SKM-1 (cell line): ENCODE measurements at regions not wholly inside any gene's neighbourhood (a gene's known extent, or its start where the extent isn't known, plus 50 kb on each side); places are given as distances from the start of the nearest gene placed in this dataset.
A peak's percentile ranks its signal among the peaks of the same experiment; 100 is the strongest.
"Not testable (repeated sequence)": the region's sequence is repeated elsewhere in the genome, so short reads cannot be mapped to it uniquely, and the experiment has no call there.

ENCODE experiments used
- DNase-seq: peaks from one replicate; lab custom pipeline; 2025; ENCODE audit not compliant: unreplicated experiment; lab: John Stamatoyannopoulos, UW

DNA sequence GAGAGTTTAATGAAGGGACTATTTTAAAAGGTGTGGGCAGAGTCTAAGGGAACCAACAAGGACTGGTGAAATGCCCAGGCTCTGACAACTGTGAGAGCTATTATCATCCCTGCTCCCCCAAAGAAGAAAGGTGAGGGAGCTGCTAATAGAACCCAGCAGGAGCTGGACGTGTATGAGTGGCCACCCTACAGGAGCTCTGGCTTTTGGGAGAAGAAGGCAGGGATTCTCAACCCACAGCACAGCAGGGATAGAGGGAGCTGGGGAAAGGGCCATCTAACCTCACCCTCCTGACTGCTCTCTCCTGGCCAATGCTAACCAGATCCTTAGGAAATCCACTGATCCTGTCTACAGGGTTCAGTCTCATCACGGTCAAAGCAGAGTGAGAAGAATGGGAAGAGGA is 57.1 kb downstream of the GRIN2B start:
- no peak for DNase-seq

DNA sequence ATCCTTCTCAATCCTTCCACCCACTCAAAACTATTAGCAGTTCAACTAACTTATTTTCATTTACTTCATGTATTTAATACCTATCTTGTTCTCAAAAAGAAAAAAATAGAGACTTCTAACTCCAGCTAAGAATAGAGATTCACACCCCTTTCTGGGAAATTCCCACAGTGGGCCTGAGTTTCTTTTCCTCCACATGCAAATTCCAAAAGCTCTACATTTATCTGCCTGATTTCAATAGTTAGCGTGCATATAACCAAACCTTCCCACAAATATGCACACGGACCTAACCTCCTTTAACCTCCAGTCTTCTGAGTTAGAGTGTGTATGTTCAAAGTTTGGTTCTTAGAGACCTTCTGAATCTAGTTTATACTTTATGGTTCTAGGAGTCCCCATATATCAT is 62.5 kb downstream of the GRIN2B start:
- no peak for DNase-seq

DNA sequence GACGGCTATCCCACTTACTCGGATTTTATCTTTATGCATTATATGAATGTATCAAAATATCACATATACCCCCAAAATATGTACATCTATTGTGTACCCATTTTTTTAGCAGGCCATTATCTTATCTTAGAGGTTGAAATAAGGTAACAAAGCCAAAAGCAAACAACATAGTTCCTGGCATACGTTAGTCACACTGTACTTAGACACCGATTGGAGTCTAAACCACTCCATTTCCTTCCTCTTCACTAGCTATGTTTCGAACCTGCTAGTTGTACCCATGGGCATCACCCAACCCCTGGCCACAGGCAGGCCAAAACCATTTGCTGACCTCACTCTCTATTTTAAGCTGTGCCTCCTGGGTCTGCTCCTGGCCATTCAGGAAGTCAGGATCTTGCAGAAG is 66.3 kb downstream of the GRIN2B start:
- no peak for DNase-seq

DNA sequence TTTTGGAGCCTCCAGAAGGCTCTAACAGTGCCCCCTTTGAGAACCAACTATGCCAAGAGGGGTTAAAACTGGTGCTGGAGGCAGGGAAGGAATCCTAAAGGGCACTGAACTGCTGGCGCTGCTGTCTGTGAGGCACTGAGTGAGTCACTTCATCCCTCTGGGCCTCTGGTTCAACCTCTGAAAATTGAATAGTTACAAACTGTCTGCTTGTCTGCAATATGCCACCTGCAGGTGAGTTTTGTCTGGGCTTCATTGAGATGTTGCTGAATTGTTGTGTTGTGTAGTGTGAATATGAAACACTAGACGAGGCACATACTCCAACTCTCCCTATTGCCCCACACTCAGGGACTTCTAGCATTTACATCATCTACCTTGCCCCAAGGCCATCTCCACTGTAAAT is 68.0 kb downstream of the GRIN2B start:
- DNase-seq, result no peak

DNA sequence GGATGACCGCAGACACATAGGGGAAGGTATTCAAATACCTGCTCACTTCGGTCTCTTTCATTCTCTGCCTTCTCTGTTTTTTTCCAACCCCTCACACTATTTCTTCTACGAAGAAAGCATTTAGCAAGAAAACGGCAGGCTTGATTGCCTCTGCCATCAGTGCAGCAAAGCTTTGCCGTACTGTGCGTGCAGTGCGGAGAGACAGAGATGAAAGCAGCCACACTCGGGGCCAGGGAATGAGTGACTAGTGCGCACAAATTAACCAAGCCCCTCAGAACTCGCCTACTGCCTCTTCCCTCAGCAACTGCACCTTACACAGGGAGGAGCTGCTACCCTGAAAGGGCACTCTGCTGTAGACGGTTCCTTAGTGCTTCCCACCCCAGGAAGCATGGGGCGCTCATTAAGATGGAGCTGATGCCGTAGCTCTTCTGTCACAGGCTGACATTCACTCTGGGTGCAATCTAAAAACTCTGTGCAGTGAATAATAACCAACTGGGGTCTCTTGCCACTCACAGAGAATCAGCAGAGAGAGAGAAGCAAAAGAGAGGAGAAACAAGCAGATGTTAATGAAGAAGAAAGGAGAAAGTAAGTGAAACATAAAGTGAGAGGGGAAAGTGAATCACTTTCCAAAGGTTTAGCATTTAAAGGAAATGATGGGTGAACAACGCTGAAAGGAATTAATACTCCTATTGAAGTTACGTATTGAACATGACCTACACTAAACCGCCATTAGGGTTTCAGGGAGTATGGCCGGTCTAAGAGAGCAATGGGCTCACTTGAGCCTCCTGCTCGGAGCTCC is 69.4 kb downstream of the GRIN2B start:
- DNase-seq, result no peak

DNA sequence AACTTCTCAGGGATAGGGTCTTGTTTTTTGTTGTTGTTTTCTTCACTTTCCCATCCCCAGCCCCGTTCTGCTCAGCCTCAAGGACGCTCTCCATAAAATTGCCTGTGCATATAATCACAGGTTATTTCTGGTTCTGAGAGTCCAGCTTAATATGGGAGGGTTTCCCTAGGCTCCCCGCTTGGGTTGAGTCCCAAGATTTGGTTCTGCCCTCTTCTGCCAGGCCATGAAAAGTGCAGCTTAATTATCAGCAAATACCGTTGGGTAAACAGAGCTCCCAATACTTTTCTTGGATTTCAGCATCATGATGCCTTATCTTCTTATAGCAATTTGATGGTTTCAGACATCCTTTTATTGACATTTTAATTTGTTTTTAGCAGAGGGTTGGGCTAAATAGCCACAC is 75.6 kb downstream of the GRIN2B start:
- no peak for DNase-seq

DNA sequence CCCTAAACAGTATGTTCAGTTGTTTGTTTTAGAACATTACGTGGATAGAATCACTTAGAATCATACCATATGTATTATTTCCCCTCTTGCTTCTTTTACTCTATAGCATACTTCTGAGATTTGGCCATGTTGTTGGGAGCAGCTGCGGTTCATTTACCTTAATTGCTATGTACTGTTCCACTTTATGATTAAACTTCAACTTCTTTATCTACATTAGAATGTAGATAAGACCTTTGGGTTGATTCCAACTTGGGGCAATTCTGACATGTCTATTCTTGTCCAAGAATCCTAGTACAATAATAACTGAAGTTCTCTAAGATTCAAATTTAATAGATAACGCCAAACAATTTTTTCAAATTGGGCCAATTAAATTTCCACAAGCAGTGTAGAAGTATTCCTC is 80.7 kb downstream of the GRIN2B start:
- DNase-seq, result no peak

DNA sequence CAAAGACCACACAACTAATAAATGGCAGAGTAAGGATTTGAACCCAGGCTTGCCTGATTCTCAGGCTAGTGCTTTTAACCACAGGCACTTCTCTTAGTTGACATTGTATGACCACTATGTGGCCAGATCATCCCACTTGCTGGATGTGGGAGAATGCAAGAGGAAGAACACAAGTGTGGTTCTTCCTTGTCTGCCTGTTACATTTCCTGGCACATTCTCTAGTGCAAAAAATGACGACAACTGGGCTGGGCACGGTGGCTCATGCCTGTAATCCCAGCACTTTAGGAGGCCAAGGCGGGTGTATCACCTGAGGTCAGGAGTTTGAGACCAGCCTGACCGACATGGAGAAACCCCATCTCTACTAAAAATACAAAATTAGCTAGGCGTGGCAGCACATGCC is 83.0 kb downstream of the GRIN2B start:
- not testable (repeated sequence) for DNase-seq

DNA sequence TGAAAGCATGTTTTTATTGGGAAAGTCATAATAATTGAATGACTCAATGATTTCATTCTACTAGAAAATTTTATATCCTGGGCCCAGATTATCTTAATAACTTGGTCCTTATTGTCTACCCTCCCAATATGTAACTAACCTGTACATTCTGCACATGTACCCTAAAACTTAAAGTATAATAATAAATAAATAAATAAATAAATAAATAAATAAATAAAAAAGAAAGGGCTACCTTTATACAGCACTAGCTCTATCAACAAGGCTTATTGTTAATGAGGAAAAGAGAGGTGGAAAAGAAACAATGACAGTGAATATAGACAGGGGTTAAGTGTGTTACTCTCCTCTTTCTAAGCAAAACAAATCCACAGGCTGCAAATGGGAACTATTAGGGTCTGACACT is 83.6 kb downstream of the GRIN2B start:
- no peak for DNase-seq

DNA sequence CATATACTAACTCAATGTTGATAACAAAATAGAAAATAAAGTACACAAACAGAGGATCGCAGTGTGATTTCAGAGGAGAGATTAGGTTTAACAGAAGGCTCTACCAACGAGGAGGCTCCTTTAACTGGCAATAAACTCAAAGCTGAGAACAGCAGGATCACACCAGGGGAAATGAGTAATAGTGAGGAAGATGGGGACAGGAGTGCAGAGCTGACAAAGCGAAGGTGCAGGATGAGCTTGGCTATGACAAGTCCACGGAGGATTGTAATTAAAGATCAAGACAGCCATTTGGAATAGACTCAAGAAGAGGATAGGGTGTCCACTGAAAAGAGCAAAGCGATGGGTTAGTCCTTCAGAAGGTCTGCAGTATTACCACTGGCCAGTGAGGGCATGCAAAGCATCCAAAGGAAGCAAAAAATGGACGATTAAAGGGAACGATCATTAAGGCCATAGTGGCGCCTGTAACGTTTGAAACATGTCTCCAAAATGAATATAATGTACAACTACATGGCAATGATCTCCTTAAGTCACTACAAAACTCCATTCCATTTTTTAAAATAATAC is 85.3 kb downstream of the GRIN2B start:
- no peak for DNase-seq

DNA sequence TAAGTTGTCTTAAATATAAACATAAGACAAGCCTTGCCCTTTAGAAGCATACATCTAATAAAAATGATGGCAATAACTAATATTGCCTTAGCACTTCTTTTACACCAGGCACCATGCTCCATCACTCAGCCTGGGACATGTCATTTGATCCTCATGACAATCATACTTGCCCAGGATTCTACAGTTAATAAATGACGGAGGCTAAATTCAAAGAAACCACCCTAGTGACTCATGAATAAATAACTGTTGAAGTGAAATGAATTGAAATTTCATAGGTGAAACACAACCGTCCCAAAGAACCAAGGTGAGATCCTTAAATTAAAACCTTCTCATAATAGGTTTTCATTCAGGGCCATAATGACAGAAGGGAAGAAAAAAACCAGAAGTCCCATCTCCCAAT is 89.5 kb downstream of the GRIN2B start:
- no peak for DNase-seq

DNA sequence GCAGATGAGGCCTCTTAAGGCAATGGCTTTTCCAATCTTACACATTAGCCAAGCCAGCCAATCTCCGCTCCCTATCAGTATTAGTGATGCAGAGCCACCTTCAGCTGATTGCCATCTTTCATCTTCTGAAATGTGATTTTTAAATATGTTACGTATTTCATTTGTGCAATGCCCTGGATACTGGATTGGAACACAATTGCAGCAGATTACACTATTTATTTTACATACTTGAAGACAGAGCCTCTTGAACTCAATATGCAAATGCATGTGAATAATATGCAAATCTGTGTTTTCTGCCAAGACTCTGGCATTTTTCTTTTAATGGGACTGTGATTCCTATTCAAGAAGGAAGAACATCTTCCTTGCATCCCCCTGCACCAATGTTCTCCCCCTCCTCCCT is 90.5 kb downstream of the GRIN2B start:
- DNase-seq, result no peak

DNA sequence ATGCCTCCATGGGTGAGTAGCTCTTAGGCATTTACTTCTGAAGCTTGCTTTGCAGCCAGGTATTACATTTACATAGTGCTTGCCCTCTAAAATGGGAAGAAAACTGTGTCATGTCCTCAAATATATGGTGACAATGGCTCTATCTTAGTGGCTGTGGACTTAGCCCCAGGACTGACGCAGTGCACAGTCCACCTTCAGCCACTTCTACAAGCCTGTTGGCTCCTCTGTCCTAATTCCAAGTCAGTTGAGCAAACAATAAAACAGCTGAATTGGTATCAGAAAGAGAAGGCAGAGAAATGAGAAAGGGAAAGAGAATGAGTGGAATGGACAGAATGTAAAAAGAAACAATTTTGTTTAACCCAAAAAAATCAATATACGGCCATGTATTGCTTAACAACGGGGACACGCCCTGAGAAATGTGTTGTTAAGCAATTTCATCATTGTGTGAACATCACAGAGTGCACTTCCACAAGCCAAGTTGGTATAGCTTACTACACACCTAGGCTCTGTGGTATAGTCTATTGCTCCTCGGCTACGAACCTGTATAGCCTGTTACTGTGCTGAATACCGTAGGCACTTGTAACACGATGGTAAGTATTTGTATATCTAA is 93.5 kb downstream of the GRIN2B start:
- DNase-seq, result no peak

DNA sequence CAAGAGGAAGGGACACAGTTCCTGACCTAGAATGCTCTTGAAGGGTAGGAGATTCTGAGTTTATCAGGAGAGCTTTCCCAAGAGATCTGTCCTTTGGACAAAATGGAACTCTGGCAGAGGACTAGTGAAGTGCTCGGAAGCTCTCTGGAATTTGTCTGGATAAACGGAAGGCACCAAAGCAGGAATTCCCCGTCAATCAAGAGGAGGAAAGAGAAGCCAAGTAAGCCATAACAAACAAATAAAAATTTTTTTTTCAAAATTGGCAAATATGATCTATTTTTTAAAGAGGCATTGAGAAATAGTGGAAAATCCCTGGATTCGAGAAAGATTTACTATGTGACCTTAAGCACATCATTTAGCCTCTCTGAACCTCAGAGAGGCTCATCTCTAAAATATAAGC is 99.2 kb downstream of the GRIN2B start:
- no peak for DNase-seq

DNA sequence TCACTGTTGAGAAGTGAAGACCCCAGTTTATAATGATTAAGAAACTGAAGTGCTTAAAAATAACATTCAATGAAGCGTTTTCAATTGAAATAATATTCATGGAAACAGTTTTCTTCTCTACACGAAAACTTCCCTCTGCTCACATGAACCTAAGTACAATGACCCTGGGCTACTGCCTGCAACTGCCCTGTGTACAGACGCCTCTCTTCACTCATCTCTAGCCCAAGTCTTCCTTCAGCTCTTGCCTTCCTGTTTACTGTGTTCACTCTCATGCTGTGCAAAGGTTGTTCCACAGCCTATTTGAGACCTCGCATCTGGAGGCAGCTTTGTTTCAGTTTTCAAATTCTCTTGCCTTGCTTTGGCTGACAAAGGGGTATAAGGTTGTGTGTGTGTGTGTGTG is 100.8 kb downstream of the GRIN2B start:
- DNase-seq, result no peak

DNA sequence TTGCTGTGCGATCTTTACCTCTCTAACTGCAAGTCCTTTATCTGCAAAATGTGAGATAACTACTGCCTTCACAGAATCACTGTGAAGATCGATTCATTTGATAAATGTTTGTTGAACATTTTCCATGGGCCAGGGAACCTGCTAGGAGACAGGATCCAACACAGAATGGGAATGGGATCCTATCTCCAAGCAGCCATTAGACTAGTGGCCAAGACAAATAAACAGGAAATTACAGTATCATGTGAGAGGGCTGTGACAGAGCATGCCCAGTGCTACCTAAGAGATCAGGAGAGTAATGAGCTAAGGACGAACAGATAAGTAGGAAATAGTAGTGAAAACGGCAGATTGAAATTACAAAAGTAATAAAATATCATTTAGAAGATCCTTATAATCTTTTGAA is 105.7 kb downstream of the GRIN2B start:
- no peak for DNase-seq

DNA sequence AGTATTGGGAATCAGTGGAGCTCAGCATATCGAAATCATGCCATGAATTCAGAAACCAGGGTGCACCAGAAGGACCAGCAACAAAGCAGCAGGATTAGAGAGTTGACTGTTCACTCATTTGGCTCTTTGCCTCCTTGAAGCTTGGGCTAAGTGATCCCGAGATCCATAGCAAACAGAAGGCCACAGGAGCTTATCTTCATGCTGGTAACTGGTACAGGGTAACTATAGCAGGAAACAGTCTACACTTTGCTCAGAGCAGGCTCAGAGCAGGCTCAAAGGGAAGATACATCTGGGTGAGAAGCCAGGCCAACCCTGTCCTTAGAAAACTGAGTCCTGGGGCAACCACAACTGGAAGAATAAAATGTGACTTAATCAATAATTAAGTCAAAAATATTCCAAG is 111.1 kb downstream of the GRIN2B start:
- no peak for DNase-seq

DNA sequence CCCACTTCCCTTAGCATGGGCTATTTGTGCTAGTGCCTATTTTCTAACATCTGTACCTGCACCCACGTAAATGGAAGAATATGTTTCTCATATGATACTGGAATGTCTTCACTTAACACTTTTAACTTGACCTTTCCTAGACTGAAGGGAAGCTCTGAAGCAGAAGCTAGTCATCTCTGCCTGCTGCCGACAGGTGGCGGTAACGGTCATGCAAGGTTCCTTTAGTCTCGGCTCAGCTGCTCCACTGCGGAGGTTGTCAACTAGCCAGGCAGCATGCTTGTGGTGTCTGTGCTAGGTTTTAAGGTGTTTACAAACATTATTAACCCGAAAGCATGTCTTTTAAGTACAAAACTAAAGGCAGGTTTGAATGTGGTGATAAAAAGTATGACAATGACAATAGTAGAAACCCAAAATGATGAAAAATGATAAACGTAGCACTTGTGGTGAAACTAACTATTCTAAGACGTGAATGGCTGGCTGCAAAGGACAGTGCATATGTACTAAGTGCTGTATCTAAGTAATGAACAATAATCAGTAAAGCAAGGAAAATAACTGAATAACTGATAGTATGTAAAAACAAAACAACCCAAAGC is 117.2 kb downstream of the GRIN2B start:
- peak; percentile 0 for DNase-seq

DNA sequence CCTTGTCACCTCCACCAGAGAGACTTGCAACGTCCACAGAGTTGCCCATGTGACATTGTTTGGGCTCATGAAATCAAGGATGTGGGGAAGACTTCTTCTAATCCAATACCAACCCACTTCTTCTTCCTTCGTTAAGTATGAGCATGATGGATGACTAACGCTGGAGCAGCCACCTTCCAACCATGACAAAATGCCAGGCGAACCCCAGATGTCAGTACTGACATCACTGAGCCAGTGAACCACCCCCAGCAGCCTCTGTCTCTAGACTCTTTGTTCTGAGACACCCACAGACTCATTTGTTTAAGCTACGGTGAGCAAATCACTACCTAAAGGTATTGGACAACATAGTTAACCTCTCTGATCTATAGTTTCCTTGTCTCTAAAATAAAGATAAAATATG is 123.7 kb downstream of the GRIN2B start:
- DNase-seq, result no peak

DNA sequence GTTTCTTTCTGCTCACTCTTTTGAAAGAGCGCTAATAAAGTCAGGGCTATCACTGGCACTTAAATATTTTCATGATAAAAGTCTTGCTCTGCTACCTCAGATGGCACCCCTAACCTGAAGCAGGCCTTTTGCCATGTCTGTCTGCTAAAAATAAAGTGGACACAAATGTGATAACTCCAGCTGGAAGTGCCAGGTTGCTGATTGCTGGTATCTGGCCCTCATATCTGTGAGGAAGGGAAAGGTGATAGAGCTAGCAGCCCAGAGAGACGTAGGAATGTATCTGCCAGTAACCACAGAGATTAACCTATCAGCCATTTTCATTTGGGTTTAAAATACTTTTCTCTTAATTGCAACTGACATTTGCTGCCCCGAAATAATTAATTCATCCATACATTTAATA is 127.9 kb downstream of the GRIN2B start:
- no peak for DNase-seq

DNA sequence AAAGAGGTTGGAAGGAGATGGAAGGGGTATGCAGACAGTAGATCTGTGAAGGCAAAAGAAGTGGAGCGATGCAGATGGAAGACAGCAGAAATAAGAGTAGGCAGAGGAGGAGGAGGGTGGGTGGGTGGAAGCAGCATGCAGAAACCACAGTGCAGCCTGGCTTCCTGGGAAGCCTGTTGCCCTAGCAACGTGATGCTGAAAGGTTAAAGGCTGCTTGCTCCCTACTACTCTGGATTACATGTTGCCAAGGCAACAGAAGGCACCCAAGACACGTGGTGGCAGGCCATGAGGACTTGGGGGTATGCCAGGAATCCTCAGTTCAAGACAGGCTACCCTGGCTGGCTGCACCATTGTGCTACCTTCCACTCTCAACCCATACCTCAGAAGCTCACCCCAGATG is 129.6 kb downstream of the GRIN2B start:
- DNase-seq, result no peak

DNA sequence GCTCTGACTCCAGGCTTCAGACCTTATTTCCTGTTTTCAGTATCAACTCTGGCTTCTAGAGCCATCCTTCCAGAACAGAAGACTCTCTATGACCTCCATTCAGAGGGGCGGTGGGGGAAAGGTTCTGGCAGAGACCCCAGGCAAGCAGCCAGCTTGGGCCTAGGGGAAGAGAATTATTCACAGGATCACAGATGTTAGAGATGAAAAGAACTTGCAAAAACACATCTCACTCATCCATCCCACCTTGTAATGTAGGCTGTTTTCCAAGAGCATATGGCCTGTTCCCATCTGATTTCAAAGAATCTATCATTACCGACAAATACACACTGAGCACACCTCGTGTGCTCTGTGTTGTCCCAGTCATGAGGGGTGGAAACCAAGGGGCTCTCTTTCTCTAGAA is 131.9 kb downstream of the GRIN2B start:
- DNase-seq, result no peak
